Loucy (cell line): ENCODE measurements at regions not wholly inside any gene's neighbourhood (a gene's known extent, or its start where the extent isn't known, plus 50 kb on each side); places are given as distances from the start of the nearest gene placed in this dataset.

Experiments used
- H2AFZ ChIP-seq: fragments of 200-600 bp; sonication (generic); 2 replicates; pipeline ENCODE4 v1.6.0; 2016; ENCODE audit warnings: antibody characterized with exemption, mild to moderate bottlenecking, low read length, moderate library complexity
- H3F3A ChIP-seq: fragments of 200-600 bp; 2 replicates; pipeline ENCODE4 v1.6.0; 2016; ENCODE audit warnings: antibody characterized with exemption, low read depth, mild to moderate bottlenecking
- H3K27me3 ChIP-seq: fragments of 200-600 bp; sonication (generic); 2 replicates; pipeline ENCODE4 v1.6.1; 2014; ENCODE audit warnings: low read length, mild to moderate bottlenecking; ENCODE audit not compliant: insufficient read depth, poor library complexity, severe bottlenecking
- H3K36me3 ChIP-seq: fragments of 200-600 bp; sonication (generic); 2 replicates; pipeline ENCODE4 v1.6.1; 2016; ENCODE audit warnings: low read length; ENCODE audit not compliant: insufficient read depth
- H3K4me1 ChIP-seq: fragments of 200-600 bp; sonication (generic); 2 replicates; pipeline ENCODE4 v1.5.1; 2014; ENCODE audit warnings: low read length, mild to moderate bottlenecking; ENCODE audit not compliant: insufficient read depth, poor library complexity, severe bottlenecking
- H3K4me2 ChIP-seq: fragments of 200-600 bp; sonication (generic); 2 replicates; pipeline ENCODE4 v1.6.0; 2014; ENCODE audit warnings: antibody characterized with exemption, low read length, low read depth, mild to moderate bottlenecking; ENCODE audit not compliant: poor library complexity, severe bottlenecking
- H3K4me3 ChIP-seq: fragments of 200-600 bp; sonication (generic); 2 replicates; pipeline ENCODE4 v1.5.1; 2014; ENCODE audit warnings: low read length, mild to moderate bottlenecking, mixed read lengths; ENCODE audit not compliant: poor library complexity, severe bottlenecking
- H3K79me2 ChIP-seq: fragments of 200-600 bp; sonication (generic); 2 replicates; pipeline ENCODE4 v1.6.1; 2014; ENCODE audit warnings: low read length; ENCODE audit not compliant: insufficient read depth
- H3K9ac ChIP-seq: fragments of 200-600 bp; sonication (generic); 2 replicates; pipeline ENCODE4 v1.6.0; 2014; ENCODE audit warnings: mild to moderate bottlenecking, low read depth, low read length, moderate library complexity; ENCODE audit not compliant: poor library complexity, severe bottlenecking
- H3K9me2 ChIP-seq: fragments of 200-600 bp; sonication (generic); replicated peaks from 2 replicates; pipeline ENCODE4 v1.6.1; 2016; ENCODE audit warnings: low read depth, low read length, mixed read lengths
- H3K9me3 ChIP-seq: fragments of 200-600 bp; sonication (generic); 2 replicates; pipeline ENCODE4 v1.6.1; 2014; ENCODE audit warnings: mild to moderate bottlenecking, antibody characterized with exemption, low read length, low read depth; ENCODE audit not compliant: insufficient read depth
- H4K20me1 ChIP-seq: fragments of 200-600 bp; sonication (generic); 2 replicates; pipeline ENCODE4 v1.6.0; 2014; ENCODE audit warnings: antibody characterized with exemption, low read length, mild to moderate bottlenecking; ENCODE audit not compliant: insufficient read depth, poor library complexity, severe bottlenecking
- EZH2phosphoT487 ChIP-seq: fragments of 200-600 bp; IDR thresholded peaks from 2 replicates; pipeline ENCODE4 v1.6.1; 2018; ENCODE audit warnings: antibody characterized with exemption, mild to moderate bottlenecking, moderate library complexity, borderline replicate concordance
- TF ChIP-seq, protein P1 (sequence below): fragments of 200-600 bp; sonication (generic); conservative IDR thresholded peaks from 2 replicates; pipeline ENCODE4 v1.5.1; 2014; ENCODE audit warnings: mild to moderate bottlenecking, antibody characterized with exemption, low read length

- no peaks in the 10 kb centered on the region for H3K9me3 ChIP-seq
- no peak overlapping the region for H3K4me3 ChIP-seq
- no peak for TF ChIP-seq EZH2phosphoT487
- TF ChIP-seq, protein P1, sequence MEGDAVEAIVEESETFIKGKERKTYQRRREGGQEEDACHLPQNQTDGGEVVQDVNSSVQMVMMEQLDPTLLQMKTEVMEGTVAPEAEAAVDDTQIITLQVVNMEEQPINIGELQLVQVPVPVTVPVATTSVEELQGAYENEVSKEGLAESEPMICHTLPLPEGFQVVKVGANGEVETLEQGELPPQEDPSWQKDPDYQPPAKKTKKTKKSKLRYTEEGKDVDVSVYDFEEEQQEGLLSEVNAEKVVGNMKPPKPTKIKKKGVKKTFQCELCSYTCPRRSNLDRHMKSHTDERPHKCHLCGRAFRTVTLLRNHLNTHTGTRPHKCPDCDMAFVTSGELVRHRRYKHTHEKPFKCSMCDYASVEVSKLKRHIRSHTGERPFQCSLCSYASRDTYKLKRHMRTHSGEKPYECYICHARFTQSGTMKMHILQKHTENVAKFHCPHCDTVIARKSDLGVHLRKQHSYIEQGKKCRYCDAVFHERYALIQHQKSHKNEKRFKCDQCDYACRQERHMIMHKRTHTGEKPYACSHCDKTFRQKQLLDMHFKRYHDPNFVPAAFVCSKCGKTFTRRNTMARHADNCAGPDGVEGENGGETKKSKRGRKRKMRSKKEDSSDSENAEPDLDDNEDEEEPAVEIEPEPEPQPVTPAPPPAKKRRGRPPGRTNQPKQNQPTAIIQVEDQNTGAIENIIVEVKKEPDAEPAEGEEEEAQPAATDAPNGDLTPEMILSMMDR = no peak
- H3K27me3 ChIP-seq = no peaks in the 10 kb centered on the region
- H3K4me2 ChIP-seq = no peak overlapping the region
- H3F3A ChIP-seq = no peaks in the 10 kb centered on the region
- no peaks in the 10 kb centered on the region for H3K79me2 ChIP-seq
- no peaks in the 10 kb centered on the region for H4K20me1 ChIP-seq
- H3K9me2 ChIP-seq = no peaks in the 10 kb centered on the region
- H3K9ac ChIP-seq = no peak overlapping the region
- H3K36me3 ChIP-seq = no peaks in the 10 kb centered on the region
- H2AFZ ChIP-seq = no peak overlapping the region
- H3K4me1 ChIP-seq = no peaks in the 10 kb centered on the region
Measured at GRCh38 chr3:164577667-164578210, 500.6 kb downstream of the SI start.

- Histone ChIP-seq H3K4me3 (no peak overlapping the region), H3K9me3 (no peaks in the 10 kb centered on the region), H3K36me3 (no peaks in the 10 kb centered on the region), H3K9ac (no peak overlapping the region), H3K9me2 (no peaks in the 10 kb centered on the region), H4K20me1 (no peaks in the 10 kb centered on the region), H2AFZ (no peak overlapping the region), H3K4me1 (no peaks in the 10 kb centered on the region), H3K27me3 (no peaks in the 10 kb centered on the region), H3K79me2 (no peaks in the 10 kb centered on the region), H3F3A (no peaks in the 10 kb centered on the region), H3K4me2 (no peak overlapping the region)
- TF ChIP-seq, protein P1 = no peak
- no peak for TF ChIP-seq EZH2phosphoT487
Measured at GRCh38 chr3:164572436-164572835, 505.9 kb downstream of the SI start.

DNA sequence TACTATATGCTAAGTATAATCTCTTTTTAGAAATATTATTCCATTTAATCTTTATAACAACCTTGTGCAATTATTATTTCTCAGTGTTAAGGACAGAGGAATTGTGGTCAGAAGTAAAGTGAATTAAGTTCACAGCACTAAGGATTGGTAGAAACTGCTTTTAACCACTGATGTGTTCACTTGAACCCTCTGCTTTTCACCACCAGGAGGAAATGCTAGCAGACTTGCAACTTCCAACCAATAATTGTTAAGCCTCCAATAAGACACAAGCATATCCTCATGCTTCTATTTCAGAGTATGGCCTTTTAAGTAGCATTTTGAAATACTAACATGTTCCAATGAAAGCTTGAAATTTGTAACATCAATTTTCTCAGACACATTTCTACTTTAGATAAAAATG lies 527.4 kb downstream of the SI start:
- no peaks in the 10 kb centered on the region for H3K9me2 ChIP-seq
- no peak for TF ChIP-seq EZH2phosphoT487
- TF ChIP-seq, protein P1 = no peak
- H3K4me2 ChIP-seq = no peak overlapping the region
- no peaks in the 10 kb centered on the region for H3K36me3 ChIP-seq
- H2AFZ ChIP-seq = no peak overlapping the region
- no peaks in the 10 kb centered on the region for H3K9me3 ChIP-seq
- H3K9ac ChIP-seq = no peak overlapping the region
- no peak overlapping the region for H3K4me3 ChIP-seq
- no peaks in the 10 kb centered on the region for H3K4me1 ChIP-seq
- H3F3A ChIP-seq = no peaks in the 10 kb centered on the region
- H3K27me3 ChIP-seq = no peaks in the 10 kb centered on the region
- no peaks in the 10 kb centered on the region for H4K20me1 ChIP-seq
- H3K79me2 ChIP-seq = no peaks in the 10 kb centered on the region
